Bronchial epithelial cell (primary cell): ENCODE measurements at regions not wholly inside any gene's neighbourhood (a gene's known extent, or its start where the extent isn't known, plus 50 kb on each side); places are given as distances from the start of the nearest gene placed in this dataset.
"Not testable (repeated sequence)": the region's sequence is repeated elsewhere in the genome, so short reads cannot be mapped to it uniquely, and the experiment has no call there.

Source experiments
- DNase-seq: peaks from one replicate; pipeline ENCODE4 v3.0.0-alpha.2; 2010; ENCODE audit warnings: low read depth
- FAIRE-seq: peaks from 2 replicates; lab custom pipeline; 2011; peaks lifted over from hg19 to GRCh38; lab: Jason Lieb, UNC
- H3K27me3 ChIP-seq: 2 replicates; pipeline ENCODE4 v1.5.1; 2011; ENCODE audit warnings: low read length; ENCODE audit not compliant: control insufficient read depth, insufficient read depth
- H3K36me3 ChIP-seq: 2 replicates; pipeline ENCODE4 v1.5.1; 2011; ENCODE audit warnings: low read length; ENCODE audit not compliant: control insufficient read depth, insufficient read depth
- H3K4me3 ChIP-seq: 2 replicates; pipeline ENCODE4 v1.5.1; 2011; ENCODE audit warnings: mild to moderate bottlenecking, low read depth, low read length, control low read depth
- TF ChIP-seq, protein P1 (sequence below): IDR thresholded peaks from 2 replicates; pipeline ENCODE4 v1.5.1; 2011; ENCODE audit warnings: mild to moderate bottlenecking, moderate library complexity, low read length, control low read depth, inconsistent platforms; ENCODE audit not compliant: insufficient read depth, severe bottlenecking

DNA sequence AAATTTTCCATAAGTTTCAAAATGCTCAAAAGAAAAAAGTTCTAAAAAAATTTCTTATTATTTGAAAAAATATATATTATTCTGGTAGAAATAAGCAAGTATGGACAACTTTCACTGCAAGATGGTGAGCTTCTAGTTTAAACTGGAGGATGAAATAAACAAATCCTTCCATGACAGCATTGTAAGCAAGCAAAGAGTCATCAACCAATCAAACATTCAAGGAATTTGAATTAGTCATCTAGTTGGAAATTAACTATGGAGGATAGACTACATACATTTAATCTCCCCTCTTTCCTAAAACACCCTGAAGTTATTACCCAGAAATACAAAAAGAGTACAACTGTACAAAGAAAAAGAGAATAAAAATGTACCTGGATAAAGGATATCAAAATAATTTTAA is 51.0 kb upstream of the IRX5 start:
- peak; percentile 71 for DNase-seq
- TF ChIP-seq, protein P1, sequence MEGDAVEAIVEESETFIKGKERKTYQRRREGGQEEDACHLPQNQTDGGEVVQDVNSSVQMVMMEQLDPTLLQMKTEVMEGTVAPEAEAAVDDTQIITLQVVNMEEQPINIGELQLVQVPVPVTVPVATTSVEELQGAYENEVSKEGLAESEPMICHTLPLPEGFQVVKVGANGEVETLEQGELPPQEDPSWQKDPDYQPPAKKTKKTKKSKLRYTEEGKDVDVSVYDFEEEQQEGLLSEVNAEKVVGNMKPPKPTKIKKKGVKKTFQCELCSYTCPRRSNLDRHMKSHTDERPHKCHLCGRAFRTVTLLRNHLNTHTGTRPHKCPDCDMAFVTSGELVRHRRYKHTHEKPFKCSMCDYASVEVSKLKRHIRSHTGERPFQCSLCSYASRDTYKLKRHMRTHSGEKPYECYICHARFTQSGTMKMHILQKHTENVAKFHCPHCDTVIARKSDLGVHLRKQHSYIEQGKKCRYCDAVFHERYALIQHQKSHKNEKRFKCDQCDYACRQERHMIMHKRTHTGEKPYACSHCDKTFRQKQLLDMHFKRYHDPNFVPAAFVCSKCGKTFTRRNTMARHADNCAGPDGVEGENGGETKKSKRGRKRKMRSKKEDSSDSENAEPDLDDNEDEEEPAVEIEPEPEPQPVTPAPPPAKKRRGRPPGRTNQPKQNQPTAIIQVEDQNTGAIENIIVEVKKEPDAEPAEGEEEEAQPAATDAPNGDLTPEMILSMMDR, result no peak
- Histone ChIP-seq H3K36me3 (no peaks in the 10 kb centered on the region), H3K27me3 (no peaks in the 10 kb centered on the region), H3K4me3 (no peak overlapping the region)
- FAIRE-seq, result no peak

DNA sequence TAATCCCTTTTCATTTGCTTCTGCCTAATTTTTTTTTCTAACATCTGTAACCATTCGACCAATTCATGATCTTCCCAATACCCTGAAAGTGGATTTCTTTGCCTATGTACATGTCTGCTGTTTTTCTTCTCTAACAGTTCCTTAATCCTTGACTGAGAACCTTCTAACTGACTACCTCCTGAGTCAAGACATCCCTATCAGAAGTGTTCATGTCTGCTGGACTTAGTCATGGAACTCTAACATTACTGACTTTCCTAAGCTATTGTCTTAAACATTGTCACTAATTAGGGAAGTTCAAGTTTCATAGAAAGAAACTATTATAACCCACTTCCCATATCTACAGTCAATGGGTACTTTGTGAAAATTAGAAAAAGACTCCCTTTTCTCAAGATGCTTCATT is 52.4 kb upstream of the IRX5 start:
- H3K36me3 ChIP-seq, result no peaks in the 10 kb centered on the region
- H3K4me3 ChIP-seq, result no peak overlapping the region
- peak; percentile 61 for DNase-seq
- FAIRE-seq, result no peak
- TF ChIP-seq, protein P1, result no peak
- no peaks in the 10 kb centered on the region for H3K27me3 ChIP-seq

DNA sequence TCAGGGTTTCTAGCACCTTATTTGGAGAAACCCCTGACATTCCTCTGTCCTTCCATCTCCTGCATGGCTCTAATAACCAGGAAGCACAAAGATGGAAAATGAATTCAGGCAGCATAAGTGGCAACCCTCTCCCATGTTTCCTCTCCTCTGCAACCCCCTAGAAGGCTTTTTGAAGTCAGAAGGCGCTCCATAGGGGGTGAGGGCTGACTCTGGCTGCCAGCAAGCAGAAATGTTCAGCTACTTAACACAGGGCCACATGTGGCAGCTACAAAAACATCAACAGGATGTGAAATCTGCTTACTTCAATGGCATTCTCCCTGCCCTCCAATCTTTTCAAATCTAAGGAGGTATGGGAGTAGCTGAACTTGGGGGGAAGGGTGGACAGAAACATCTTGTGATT is 55.2 kb upstream of the IRX5 start:
- Histone ChIP-seq H3K27me3 (no peaks in the 10 kb centered on the region), H3K36me3 (no peaks in the 10 kb centered on the region), H3K4me3 (no peak overlapping the region)
- FAIRE-seq (no peak), DNase-seq (no peak)
- TF ChIP-seq, protein P1, result no peak

DNA sequence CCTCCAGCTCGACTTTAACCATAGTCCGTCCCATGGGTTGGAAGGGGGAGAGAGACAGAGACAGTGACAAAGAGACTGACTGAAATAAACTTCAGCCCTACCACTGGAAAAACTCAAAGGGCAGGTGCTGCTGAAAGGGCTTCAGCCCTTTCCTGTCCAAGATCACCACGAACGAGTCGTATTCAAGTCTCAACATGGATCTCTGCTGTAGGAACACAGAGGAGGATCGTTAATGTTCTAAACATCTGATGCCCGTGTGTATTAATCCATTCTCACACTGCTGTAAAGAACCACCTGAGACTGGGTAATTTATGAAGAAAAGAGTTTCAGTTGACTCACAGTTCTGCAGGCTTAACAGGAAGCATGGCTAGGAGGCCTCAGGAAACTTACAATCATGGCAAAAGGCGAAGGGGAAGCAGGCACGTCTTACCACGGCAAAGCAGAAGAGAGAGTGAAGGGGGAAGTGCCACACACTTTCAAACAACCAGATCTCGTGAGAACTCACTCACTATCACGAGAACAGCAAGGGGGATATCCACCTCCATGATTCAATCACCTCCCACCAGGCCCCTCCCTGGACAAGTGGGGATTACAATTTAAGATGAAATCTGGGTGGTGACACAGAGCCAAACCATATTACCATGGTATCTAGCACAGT is 56.8 kb upstream of the IRX5 start:
- H3K36me3 ChIP-seq, H3K4me3 ChIP-seq, H3K27me3 ChIP-seq: not testable (repeated sequence)
- DNase-seq (peak; percentile 44), FAIRE-seq (peak; percentile 55)

DNA sequence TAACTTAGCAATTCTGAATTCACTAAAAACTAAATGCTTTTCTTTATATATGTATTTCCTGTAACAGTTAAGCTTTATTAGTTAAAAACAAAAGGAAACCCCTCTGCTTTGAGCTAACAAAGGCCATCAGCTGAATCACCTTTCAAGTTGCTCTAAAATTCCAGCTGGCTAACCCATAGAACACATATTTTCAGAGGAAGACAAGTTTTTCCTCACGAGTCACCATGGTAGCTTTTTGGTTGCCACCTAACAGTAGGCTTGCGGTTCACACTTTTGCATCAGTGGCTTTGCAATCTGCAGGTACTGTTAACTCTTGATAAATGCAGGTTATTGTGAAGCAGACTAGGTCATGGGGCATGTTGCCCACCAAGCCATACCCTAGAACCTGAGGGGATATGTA is 57.6 kb upstream of the IRX5 start:
- Histone ChIP-seq H3K27me3 (no peaks in the 10 kb centered on the region), H3K36me3 (no peaks in the 10 kb centered on the region), H3K4me3 (no peak overlapping the region)
- peak; percentile 57 for DNase-seq
- FAIRE-seq, result no peak
- TF ChIP-seq, protein P1, result no peak

DNA sequence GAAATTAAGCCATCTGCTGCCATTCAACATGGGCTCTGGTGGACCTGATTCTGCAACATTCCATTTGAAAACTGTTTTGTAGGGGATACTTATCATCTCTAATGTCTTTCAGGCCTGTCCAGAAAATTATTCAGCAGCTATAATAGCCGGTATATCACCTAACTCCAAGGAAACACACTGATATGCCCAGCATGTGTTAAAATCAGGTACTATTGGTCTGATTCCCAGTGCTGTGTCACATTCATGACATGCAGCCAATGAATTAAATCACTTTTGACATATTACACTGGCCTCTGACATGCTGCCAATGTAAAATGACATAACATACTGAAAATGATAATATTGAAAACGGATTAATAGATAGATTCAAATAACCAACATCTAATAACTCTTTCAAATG is 60.5 kb upstream of the IRX5 start:
- Histone ChIP-seq H3K27me3 (no peaks in the 10 kb centered on the region), H3K36me3 (no peaks in the 10 kb centered on the region), H3K4me3 (no peak overlapping the region)
- TF ChIP-seq, protein P1, result no peak
- FAIRE-seq, result no peak
- no peak for DNase-seq
